ENCODE measurements at regions not wholly inside any gene's neighbourhood (a gene's known extent, or its start where the extent isn't known, plus 50 kb on each side); places are given as distances from the start of the nearest gene placed in this dataset.

- Histone ChIP-seq H3K9me3 (ENCODE audit: low read length) (no peaks in the 10 kb centered on the region), H3K36me3 (ENCODE audit: insufficient read depth, low read length) (no peaks in the 10 kb centered on the region), H3K27ac (ENCODE audit: low read length) (no peak overlapping the region), H3K4me1 (ENCODE audit: low read length) (peaks cover 15% of the 10 kb centered on the region), H3K9ac (ENCODE audit: low read length) (no peak overlapping the region), H3K4me2 (ENCODE audit: low read depth, low read length, poor library complexity, severe bottlenecking) (no peak overlapping the region), H3K27me3 (ENCODE audit: low read length) (no peaks in the 10 kb centered on the region), H3K79me2 (ENCODE audit: low read length) (no peaks in the 10 kb centered on the region), H2AFZ (ENCODE audit: low read length) (no peak overlapping the region), H4K20me1 (ENCODE audit: insufficient read depth, low read depth, low read length) (no peaks in the 10 kb centered on the region), H3K4me3 (ENCODE audit: low read length) (no peak overlapping the region), H3K9me2 (replicated peaks; ENCODE audit: insufficient read depth, low read length) (no peaks in the 10 kb centered on the region)
- DNase-seq = no peak
Measured at GRCh38 chr18:10124967-10125366, 211.2 kb downstream of the VAPA start.

GRCh38 chr18:10127729-10128128 is 213.9 kb downstream of the VAPA start:
- Histone ChIP-seq H3K4me2 (ENCODE audit: low read depth, low read length, poor library complexity, severe bottlenecking) (no peak overlapping the region), H3K9ac (ENCODE audit: low read length) (no peak overlapping the region)
- no peak for DNase-seq

GRCh38 chr18:10128921-10129501 is 215.2 kb downstream of the VAPA start:
- Histone ChIP-seq H3K27me3 (ENCODE audit: low read length) (no peaks in the 10 kb centered on the region), H3K4me3 (ENCODE audit: low read length) (no peak overlapping the region), H3K27ac (ENCODE audit: low read length) (no peak overlapping the region), H3K9ac (ENCODE audit: low read length) (no peak overlapping the region), H3K79me2 (ENCODE audit: low read length) (no peaks in the 10 kb centered on the region), H3K9me2 (replicated peaks; ENCODE audit: insufficient read depth, low read length) (no peaks in the 10 kb centered on the region), H4K20me1 (ENCODE audit: insufficient read depth, low read depth, low read length) (no peaks in the 10 kb centered on the region), H3K4me2 (ENCODE audit: low read depth, low read length, poor library complexity, severe bottlenecking) (no peak overlapping the region), H2AFZ (ENCODE audit: low read length) (no peak overlapping the region), H3K4me1 (ENCODE audit: low read length) (no peaks in the 10 kb centered on the region), H3K36me3 (ENCODE audit: insufficient read depth, low read length) (no peaks in the 10 kb centered on the region), H3K9me3 (ENCODE audit: low read length) (no peaks in the 10 kb centered on the region)
- DNase-seq = no peak

More at GRCh38 chr18:10127729-10128128, 213.9 kb downstream of the VAPA start:
- no peaks in the 10 kb centered on the region for H3K27me3 ChIP-seq (ENCODE audit: low read length)
- H3K36me3 ChIP-seq (ENCODE audit: insufficient read depth, low read length) = no peaks in the 10 kb centered on the region
- no peaks in the 10 kb centered on the region for H4K20me1 ChIP-seq (ENCODE audit: insufficient read depth, low read depth, low read length)
- H3K79me2 ChIP-seq (ENCODE audit: low read length) = no peaks in the 10 kb centered on the region
- no peaks in the 10 kb centered on the region for H3K9me3 ChIP-seq (ENCODE audit: low read length)
- H3K4me1 ChIP-seq (ENCODE audit: low read length) = no peaks in the 10 kb centered on the region
- H2AFZ ChIP-seq (ENCODE audit: low read length) = no peak overlapping the region
- H3K4me3 ChIP-seq (ENCODE audit: low read length) = no peak overlapping the region
- H3K27ac ChIP-seq (ENCODE audit: low read length) = no peak overlapping the region
- H3K9me2 ChIP-seq (replicated peaks; ENCODE audit: insufficient read depth, low read length) = no peaks in the 10 kb centered on the region

DNA sequence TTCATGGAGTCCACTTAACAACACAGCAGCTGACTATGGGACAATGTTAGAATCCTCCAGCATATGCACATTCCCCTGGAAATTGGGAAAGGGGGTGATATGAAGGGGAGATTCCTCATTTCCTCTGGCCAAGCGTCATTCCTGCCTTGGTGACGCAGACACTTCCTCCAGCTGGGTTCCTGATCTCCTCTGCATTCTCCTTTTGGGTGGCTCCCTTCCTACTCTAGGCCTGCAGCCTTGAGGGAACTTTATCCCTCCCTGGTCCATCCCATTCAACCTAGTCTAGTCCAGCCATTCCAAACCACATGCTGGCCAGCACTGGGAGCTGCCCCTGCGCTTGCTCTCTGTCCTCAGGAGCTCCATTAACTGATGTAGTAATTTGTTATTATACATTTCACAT is 216.8 kb downstream of the VAPA start:
- Histone ChIP-seq H3K36me3 (ENCODE audit: insufficient read depth, low read length) (no peaks in the 10 kb centered on the region), H3K27me3 (ENCODE audit: low read length) (no peaks in the 10 kb centered on the region), H3K4me3 (ENCODE audit: low read length) (no peak overlapping the region), H3K9me2 (replicated peaks; ENCODE audit: insufficient read depth, low read length) (no peaks in the 10 kb centered on the region), H3K79me2 (ENCODE audit: low read length) (no peaks in the 10 kb centered on the region), H2AFZ (ENCODE audit: low read length) (no peak overlapping the region), H3K9ac (ENCODE audit: low read length) (no peak overlapping the region), H4K20me1 (ENCODE audit: insufficient read depth, low read depth, low read length) (no peaks in the 10 kb centered on the region), H3K27ac (ENCODE audit: low read length) (no peak overlapping the region), H3K4me1 (ENCODE audit: low read length) (no peaks in the 10 kb centered on the region), H3K4me2 (ENCODE audit: low read depth, low read length, poor library complexity, severe bottlenecking) (no peak overlapping the region), H3K9me3 (ENCODE audit: low read length) (no peaks in the 10 kb centered on the region)
- no peak for DNase-seq

GRCh38 chr18:10131081-10131459 is 217.3 kb downstream of the VAPA start:
- H3K27ac ChIP-seq (ENCODE audit: low read length) = no peak overlapping the region
- no peaks in the 10 kb centered on the region for H3K27me3 ChIP-seq (ENCODE audit: low read length)
- H2AFZ ChIP-seq (ENCODE audit: low read length) = no peak overlapping the region
- no peaks in the 10 kb centered on the region for H3K9me3 ChIP-seq (ENCODE audit: low read length)
- H3K4me1 ChIP-seq (ENCODE audit: low read length) = no peaks in the 10 kb centered on the region
- no peaks in the 10 kb centered on the region for H3K79me2 ChIP-seq (ENCODE audit: low read length)
- no peaks in the 10 kb centered on the region for H3K9me2 ChIP-seq (replicated peaks; ENCODE audit: insufficient read depth, low read length)
- no peaks in the 10 kb centered on the region for H3K36me3 ChIP-seq (ENCODE audit: insufficient read depth, low read length)
- DNase-seq = no peak
- no peak overlapping the region for H3K9ac ChIP-seq (ENCODE audit: low read length)
- H3K4me3 ChIP-seq (ENCODE audit: low read length) = no peak overlapping the region
- no peaks in the 10 kb centered on the region for H4K20me1 ChIP-seq (ENCODE audit: insufficient read depth, low read depth, low read length)
- H3K4me2 ChIP-seq (ENCODE audit: low read depth, low read length, poor library complexity, severe bottlenecking) = no peak overlapping the region

DNA sequence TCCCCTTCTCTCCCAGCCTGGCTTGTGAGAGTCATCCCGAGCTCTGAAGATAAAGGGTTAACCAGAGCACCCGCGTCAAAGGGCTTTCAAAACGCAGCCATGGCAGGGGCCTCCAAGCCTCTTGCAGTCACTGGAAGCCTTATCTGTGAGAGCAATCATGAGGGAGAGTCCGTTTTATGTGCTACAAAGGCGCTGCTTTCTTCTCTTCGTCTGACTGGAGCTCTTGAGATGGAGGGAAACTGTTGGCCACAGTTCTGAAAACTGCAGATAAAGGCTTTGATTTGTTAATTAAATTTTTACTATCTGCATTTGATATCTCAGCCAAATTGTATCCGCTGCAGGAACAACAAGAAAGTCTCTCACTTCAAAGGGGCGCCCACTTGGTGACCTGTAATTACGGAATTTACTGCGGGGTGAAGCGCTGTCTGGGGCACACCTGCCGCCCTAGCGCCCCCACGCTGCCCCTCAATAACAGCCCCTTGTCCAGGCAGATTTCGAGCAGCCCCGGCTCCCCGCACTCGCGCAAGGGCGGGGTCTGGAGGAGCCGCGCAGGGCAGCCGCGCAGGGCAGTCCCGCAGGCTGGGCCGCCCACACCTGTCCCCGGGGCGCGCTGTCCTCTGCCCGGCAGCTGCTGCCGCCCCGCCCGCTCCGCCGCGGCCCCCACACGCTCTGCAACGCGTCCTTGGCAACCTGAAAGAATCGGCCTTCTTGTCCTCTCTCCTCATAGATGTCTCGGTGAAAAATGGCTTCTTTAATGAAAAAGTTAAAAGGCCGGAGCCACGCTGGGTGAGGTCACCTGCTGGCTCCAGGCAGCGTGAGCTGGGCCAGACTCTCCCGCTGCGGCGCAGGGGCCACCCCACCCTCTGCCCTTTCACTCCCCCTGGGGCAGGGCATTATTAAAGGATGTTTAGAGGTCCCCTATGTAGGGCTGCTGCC is 217.9 kb downstream of the VAPA start:
- Histone ChIP-seq H3K9me3 (ENCODE audit: low read length) (no peaks in the 10 kb centered on the region), H3K9me2 (replicated peaks; ENCODE audit: insufficient read depth, low read length) (no peaks in the 10 kb centered on the region), H3K79me2 (ENCODE audit: low read length) (no peaks in the 10 kb centered on the region), H3K4me3 (ENCODE audit: low read length) (no peak overlapping the region), H3K9ac (ENCODE audit: low read length) (no peak overlapping the region), H3K27me3 (ENCODE audit: low read length) (no peaks in the 10 kb centered on the region), H3K4me1 (ENCODE audit: low read length) (no peaks in the 10 kb centered on the region), H3K27ac (ENCODE audit: low read length) (no peak overlapping the region), H2AFZ (ENCODE audit: low read length) (no peak overlapping the region), H3K36me3 (ENCODE audit: insufficient read depth, low read length) (no peaks in the 10 kb centered on the region), H4K20me1 (ENCODE audit: insufficient read depth, low read depth, low read length) (no peaks in the 10 kb centered on the region), H3K4me2 (ENCODE audit: low read depth, low read length, poor library complexity, severe bottlenecking) (no peak overlapping the region)
- no peak for DNase-seq

GRCh38 chr18:10133516-10133915 is 219.7 kb downstream of the VAPA start:
- no peaks in the 10 kb centered on the region for H3K4me1 ChIP-seq (ENCODE audit: low read length)
- no peak overlapping the region for H3K4me3 ChIP-seq (ENCODE audit: low read length)
- no peaks in the 10 kb centered on the region for H3K9me2 ChIP-seq (replicated peaks; ENCODE audit: insufficient read depth, low read length)

DNA sequence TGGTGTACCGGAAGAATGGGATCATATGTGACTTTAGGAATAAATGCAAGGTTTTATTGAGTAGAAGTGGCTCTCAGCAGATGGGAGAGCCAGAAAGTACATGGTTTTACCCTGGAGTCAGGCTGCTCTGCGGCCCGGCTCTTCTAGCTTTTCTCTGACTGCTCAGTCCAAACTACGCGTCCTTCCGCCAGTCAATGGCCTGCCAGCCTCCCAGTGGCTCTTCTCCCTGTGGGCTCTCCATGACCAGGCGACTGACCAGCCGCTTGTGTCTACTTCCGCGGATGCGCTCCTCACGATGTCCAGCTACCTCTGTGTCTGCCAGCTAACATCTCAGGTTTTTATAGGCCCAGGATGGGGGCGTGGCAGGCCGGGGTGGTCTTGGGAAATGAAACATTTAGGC is 220.4 kb downstream of the VAPA start:
- Histone ChIP-seq H4K20me1 (ENCODE audit: insufficient read depth, low read depth, low read length) (no peaks in the 10 kb centered on the region), H3K9ac (ENCODE audit: low read length) (no peak overlapping the region), H3K79me2 (ENCODE audit: low read length) (no peaks in the 10 kb centered on the region), H2AFZ (ENCODE audit: low read length) (no peak overlapping the region), H3K4me2 (ENCODE audit: low read depth, low read length, poor library complexity, severe bottlenecking) (no peak overlapping the region), H3K4me1 (ENCODE audit: low read length) (no peaks in the 10 kb centered on the region), H3K27ac (ENCODE audit: low read length) (no peak overlapping the region), H3K9me3 (ENCODE audit: low read length) (no peaks in the 10 kb centered on the region), H3K27me3 (ENCODE audit: low read length) (no peaks in the 10 kb centered on the region), H3K36me3 (ENCODE audit: insufficient read depth, low read length) (no peaks in the 10 kb centered on the region), H3K9me2 (replicated peaks; ENCODE audit: insufficient read depth, low read length) (no peaks in the 10 kb centered on the region), H3K4me3 (ENCODE audit: low read length) (no peak overlapping the region)
- no peak for DNase-seq

More at GRCh38 chr18:10133516-10133915, 219.7 kb downstream of the VAPA start:
- DNase-seq = no peak
- Histone ChIP-seq H3K9ac (ENCODE audit: low read length) (no peak overlapping the region), H2AFZ (ENCODE audit: low read length) (no peak overlapping the region), H3K79me2 (ENCODE audit: low read length) (no peaks in the 10 kb centered on the region), H3K4me2 (ENCODE audit: low read depth, low read length, poor library complexity, severe bottlenecking) (no peak overlapping the region), H3K27me3 (ENCODE audit: low read length) (no peaks in the 10 kb centered on the region), H3K36me3 (ENCODE audit: insufficient read depth, low read length) (no peaks in the 10 kb centered on the region), H3K27ac (ENCODE audit: low read length) (no peak overlapping the region), H4K20me1 (ENCODE audit: insufficient read depth, low read depth, low read length) (no peaks in the 10 kb centered on the region), H3K9me3 (ENCODE audit: low read length) (no peaks in the 10 kb centered on the region)
